HG03039 (cell line): ENCODE measurements at regions not wholly inside any gene's neighbourhood (a gene's known extent, or its start where the extent isn't known, plus 50 kb on each side); places are given as distances from the start of the nearest gene placed in this dataset.
"Not testable (repeated sequence)": the region's sequence is repeated elsewhere in the genome, so short reads cannot be mapped to it uniquely, and the experiment has no call there.

Experiments used
- ATAC-seq: cut with Tn5 transposase; IDR thresholded peaks from one replicate; pipeline ENCODE4 v1.9.1; 2021; ENCODE audit warnings: mild to moderate bottlenecking, moderate library complexity; ENCODE audit not compliant: unreplicated experiment

GRCh38 chr4:12499693-12500092, 984.4 kb downstream of the RAB28 start:
- ATAC-seq = no peak

DNA sequence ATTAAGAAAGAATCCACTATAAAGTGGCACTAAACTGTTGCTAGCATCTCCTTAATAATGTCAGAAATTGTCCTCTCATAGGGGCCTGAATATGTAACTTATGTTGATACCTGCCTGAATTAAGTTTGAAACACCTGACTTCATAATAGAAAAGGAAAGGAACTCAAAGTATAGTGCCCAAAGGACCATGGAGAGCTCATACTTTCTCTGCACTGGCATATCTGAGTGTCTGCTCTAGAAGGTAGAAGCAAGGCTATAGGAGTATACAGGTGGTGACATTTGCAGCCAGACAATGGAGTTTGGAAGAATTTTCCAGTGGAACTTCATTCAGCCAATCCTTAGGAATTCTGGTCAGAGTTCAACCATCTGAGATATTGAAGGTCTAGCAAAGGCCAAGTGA, 988.9 kb downstream of the RAB28 start:
- ATAC-seq = no peak

- no peak for ATAC-seq
Observed at GRCh38 chr4:12492730-12493393, 991.3 kb downstream of the RAB28 start.

- ATAC-seq = no peak
Observed at GRCh38 chr4:12488672-12489071, 995.5 kb downstream of the RAB28 start.

DNA sequence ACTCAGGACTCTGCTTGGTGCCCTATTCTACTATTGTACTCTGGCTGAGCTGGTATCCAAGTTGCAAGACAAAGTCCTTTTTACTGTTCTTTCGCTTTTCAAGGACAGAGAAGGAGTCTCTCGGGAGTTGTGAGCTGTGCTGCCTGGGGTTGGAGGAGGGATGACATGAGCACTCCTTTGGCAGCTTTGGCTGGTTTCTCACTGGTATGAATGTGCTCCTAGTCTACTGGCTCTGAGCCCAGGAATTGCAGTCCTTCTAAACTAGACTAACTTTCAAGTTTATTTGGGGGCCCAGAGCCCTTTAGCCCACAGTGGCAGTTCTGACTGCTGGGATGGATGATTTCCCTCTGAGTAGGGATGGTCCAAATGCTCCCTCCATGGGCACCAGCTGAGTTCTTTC, 997.1 kb downstream of the RAB28 start:
- no peak for ATAC-seq

GRCh38 chr4:12472087-12472486, 1012.1 kb downstream of the RAB28 start:
- no peak for ATAC-seq

- no peak for ATAC-seq
Observed at GRCh38 chr4:12471193-12471592, 1012.9 kb downstream of the RAB28 start.

DNA sequence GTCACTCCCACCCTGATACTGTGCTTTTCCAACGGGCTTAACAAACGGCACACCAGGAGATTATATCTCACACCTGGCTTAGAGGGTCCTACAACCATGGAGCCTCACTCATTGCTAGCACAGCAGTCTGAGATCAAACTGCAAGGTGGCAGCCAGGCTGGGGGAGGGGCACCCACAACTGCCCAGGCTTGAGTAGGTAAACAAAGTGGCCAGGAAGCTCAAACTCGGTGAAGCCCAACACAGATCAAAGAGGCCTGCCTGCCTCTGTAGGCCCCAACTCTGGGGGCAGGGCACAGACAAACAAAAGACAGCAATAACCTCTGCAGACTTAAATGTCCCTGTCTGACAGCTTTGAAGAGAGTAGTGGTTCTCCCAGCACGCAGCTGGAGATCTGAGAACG, 1022.6 kb downstream of the RAB28 start:
- ATAC-seq = not testable (repeated sequence)

DNA sequence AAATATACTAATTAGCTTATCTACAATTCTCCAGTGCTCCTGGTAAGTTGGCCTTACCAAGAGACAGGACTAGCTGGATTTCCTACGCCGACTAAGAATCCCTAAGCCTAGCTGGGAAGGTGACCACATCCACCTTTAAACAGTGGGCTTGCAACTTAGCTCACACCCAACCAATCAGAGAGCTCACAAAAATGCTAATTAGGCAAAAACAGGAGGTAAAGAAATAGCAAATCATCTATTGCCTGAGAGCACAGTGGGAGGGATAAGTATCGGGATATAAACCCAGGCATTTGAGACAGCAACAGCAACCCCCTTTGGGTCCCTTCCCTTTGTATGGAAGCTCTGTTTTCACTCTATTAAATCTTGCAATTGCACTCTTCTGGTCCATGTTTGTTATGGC, 1025.0 kb downstream of the RAB28 start:
- no peak for ATAC-seq

DNA sequence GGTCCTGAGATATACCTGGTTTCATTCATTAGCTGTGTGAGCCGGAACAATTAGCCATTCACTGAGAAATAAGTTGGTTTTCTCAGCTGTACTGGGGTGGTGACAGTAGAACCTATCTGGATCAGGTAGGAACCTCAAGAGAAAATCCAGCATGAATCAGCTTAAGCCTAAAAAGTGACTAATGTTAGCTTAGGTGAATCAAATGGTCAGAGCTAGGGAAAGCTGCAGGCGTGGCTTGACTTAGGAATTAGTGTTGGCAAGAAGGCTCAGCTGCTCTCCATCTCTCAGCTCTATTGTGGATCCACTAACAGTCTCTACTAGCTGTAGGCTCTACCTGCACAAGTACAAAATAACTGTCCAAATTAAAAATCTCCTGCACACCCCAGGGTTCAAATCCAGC, 1025.5 kb downstream of the RAB28 start:
- ATAC-seq = no peak

DNA sequence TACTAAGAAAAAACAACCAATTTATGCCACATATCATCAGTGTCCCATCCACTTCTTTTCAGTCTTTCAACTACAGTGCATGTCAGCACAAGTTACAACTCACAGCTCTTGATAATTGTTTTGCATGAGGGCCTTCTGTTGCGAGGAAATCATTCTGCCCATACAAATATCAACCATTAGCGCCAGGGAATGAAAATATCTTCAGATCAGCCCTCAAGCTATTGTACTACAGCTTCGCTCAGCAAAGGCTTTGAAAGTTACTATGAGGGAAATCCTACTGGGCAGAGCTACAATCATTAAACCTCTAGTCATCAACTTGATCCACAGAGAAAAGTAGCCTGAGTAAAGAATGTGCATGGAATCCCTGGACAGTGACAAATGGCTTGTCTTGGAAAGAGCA, 1023.6 kb upstream of the HS3ST1 start:
- no peak for ATAC-seq

DNA sequence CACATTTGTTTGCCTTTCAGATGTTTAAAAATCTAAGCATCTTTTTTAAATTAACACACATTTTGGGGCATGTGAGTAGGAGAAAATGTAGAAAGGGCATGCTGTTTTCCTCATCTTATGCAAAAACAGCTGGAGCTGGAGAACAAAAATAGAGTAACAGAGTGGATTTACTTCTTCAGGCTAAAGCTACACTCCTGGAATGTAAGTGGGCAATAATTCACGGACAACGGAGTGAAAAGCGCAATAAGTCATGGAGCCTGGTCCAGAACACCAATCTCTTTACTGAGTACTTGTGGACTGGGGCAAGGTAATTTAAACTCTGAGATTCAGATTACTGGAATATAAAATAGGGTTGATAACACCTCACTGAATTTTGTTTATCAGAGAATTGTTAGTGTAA, 1018.8 kb upstream of the HS3ST1 start:
- ATAC-seq = no peak

DNA sequence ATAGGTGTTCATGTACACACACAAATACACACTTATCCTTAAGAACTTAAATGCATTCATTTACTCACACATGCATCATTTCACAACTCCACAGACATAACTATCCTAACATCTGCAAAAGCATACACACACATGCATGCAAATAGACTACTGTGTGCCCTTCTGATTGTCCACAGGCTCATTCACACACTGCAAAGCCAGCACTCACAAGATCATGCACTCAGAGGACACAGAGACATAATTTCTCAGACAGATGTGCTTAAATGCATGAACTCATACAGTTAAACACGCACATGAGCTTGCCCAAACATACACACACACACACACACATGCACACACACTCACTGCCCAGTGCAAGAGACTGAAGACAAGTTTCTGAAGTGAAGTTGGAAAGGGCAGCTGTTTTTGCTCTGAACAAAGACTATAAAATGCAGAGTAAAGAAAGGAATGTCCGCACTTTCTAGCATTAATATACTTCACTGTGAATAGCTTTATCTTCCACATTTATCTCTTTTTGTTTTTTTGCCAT, 1018.0 kb upstream of the HS3ST1 start:
- ATAC-seq = no peak

GRCh38 chr4:12446256-12446655, 1017.6 kb upstream of the HS3ST1 start:
- no peak for ATAC-seq

GRCh38 chr4:12445711-12446235, 1017.1 kb upstream of the HS3ST1 start:
- ATAC-seq = no peak

DNA sequence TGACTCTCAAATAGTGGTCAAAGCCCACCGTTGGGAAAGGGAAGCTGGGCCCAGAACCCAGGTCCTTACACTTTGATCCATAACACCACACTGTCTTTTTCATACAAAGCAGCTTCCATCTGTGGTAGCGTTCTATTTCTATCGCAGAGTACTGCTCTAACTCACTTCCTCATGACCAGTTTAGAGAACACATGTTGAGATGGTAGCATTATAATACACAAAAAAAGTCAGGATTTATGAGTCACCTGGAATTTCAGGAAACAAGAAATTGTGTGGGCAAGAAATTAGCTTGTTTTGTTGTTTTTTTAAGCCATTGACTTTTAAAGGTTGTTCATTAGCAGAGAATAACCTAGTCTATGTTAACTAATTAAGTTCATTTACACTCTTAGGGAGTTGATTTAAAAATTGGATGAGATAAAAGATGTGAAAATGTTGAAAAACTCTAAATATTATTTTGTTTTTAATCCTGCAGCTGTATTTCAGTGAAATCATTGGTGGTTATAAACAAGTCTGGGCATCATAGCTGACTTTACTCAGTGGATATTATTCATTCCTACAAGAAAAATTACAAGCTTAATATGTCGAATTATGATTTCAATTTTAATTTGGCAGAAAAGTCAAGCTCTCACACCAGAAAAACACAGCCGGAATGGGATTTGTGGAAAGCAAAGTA, 1011.1 kb upstream of the HS3ST1 start:
- no peak for ATAC-seq

DNA sequence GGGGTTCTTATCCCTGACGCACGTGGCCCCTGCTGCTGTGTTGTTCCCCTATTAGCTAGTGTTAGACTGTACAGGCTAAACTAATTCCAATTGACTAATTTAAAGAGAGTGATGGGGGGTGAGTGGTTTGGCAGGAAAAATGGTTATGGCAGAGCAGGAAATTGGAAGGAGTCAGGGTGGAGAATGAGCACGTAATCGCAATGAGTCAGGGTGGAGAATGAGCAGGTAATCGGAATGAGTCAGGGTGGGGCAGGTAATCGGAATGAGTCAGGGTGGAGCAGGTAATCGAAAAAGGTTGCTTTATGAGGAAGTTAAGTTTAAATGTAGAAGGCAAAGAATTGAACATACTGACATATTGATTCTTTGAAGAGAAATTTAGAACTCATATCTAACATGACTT, 1002.6 kb upstream of the HS3ST1 start:
- not testable (repeated sequence) for ATAC-seq

DNA sequence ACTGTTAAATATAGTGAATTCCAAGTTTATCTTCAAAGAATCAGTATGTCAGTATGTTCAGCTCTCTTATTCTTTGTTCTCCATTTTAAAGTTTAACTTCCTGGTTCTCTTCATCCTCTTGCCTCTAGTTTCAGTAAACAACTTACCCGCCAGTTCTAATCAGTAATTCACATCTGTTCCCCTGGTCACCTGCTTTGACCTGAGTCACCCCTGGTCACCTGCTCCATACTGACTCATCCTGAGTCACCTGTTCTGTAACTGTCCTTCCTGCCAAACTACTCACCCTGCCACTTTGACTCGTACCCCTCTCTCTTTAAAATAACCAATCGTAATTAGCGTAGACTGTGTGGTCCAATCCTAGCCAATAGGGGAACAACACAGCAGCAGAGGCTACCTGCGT, 992.7 kb upstream of the HS3ST1 start:
- no peak for ATAC-seq

GRCh38 chr4:12416755-12417154, 988.1 kb upstream of the HS3ST1 start:
- ATAC-seq = no peak

GRCh38 chr4:12414181-12414812, 985.6 kb upstream of the HS3ST1 start:
- no peak for ATAC-seq

GRCh38 chr4:12411072-12411471, 982.4 kb upstream of the HS3ST1 start:
- no peak for ATAC-seq
